HL-60 (cell line): ENCODE measurements at regions not wholly inside any gene's neighbourhood (a gene's known extent, or its start where the extent isn't known, plus 50 kb on each side); places are given as distances from the start of the nearest gene placed in this dataset.
"Not testable (repeated sequence)": the region's sequence is repeated elsewhere in the genome, so short reads cannot be mapped to it uniquely, and the experiment has no call there.

Experiments
- DNase-seq, 2 experiments: peaks; one replicate each; pipeline ENCODE4 v3.0.0-alpha.2; 2010 to 2020; ENCODE audit warnings: low read depth in 1 of 2, low spot score in 1 of 2
- H3K27ac ChIP-seq: fragments of 250-450 bp; sonication (Bioruptor Pico); replicated peaks from 2 replicates; pipeline ENCODE4 v1.5.1; 2020; ENCODE audit warnings: mild to moderate bottlenecking, moderate library complexity
- H3K27me3 ChIP-seq: fragments of 250-450 bp; sonication (Bioruptor Pico); 2 replicates; pipeline ENCODE4 v1.5.1; 2021; ENCODE audit warnings: mild to moderate bottlenecking, moderate library complexity; ENCODE audit not compliant: insufficient read depth, poor library complexity, severe bottlenecking
- H3K4me3 ChIP-seq: replicated peaks from 2 replicates; pipeline ENCODE4 v1.5.1; 2011; ENCODE audit warnings: mild to moderate bottlenecking, control low read depth, low read length; ENCODE audit not compliant: insufficient read depth
- CTCF ChIP-seq: IDR thresholded peaks from one replicate; pipeline ENCODE4 v1.5.1; 2011; ENCODE audit warnings: low read length, control low read depth, inconsistent platforms; ENCODE audit not compliant: insufficient read depth
- GABPA ChIP-seq: IDR thresholded peaks from 2 replicates; pipeline ENCODE4 v1.6.1; 2012; ENCODE audit warnings: low read depth
- POLR2AphosphoS5 ChIP-seq: IDR thresholded peaks from 2 replicates; pipeline ENCODE4 v1.6.1; 2012; ENCODE audit warnings: low read depth
- REST ChIP-seq: IDR thresholded peaks from 2 replicates; pipeline ENCODE4 v1.6.1; 2012; ENCODE audit warnings: low read depth; ENCODE audit not compliant: insufficient replicate concordance
- SPI1 ChIP-seq: IDR thresholded peaks from 2 replicates; pipeline ENCODE4 v1.6.1; 2012; ENCODE audit warnings: low read depth, mild to moderate bottlenecking, borderline replicate concordance

GRCh38 chr18:34529358-34530335, 180.5 kb upstream of the DTNA start:
- no peak for DNase-seq
- Histone ChIP-seq H3K27ac (no peak overlapping the region), H3K27me3 (no peaks in the 10 kb centered on the region), H3K4me3 (no peak overlapping the region)
- no peak for TF ChIP-seq POLR2AphosphoS5
- TF ChIP-seq GABPA = no peak
- TF ChIP-seq SPI1 = no peak
- no peak for TF ChIP-seq REST

GRCh38 chr18:34531110-34531509, 179.0 kb upstream of the DTNA start:
- H3K4me3 ChIP-seq = no peak overlapping the region
- TF ChIP-seq REST = no peak
- TF ChIP-seq GABPA = no peak
- TF ChIP-seq CTCF = no peak
- no peak for TF ChIP-seq POLR2AphosphoS5
- TF ChIP-seq SPI1 = no peak
- no peak for DNase-seq
- H3K27me3 ChIP-seq = no peaks in the 10 kb centered on the region
- no peak overlapping the region for H3K27ac ChIP-seq

GRCh38 chr18:34534642-34535041, 175.5 kb upstream of the DTNA start:
- not testable (repeated sequence) for H3K4me3 ChIP-seq, H3K27ac ChIP-seq, DNase-seq, H3K27me3 ChIP-seq

- H3K4me3 ChIP-seq = no peak overlapping the region
- no peak for TF ChIP-seq SPI1
- TF ChIP-seq GABPA = no peak
- no peak for TF ChIP-seq CTCF
- TF ChIP-seq POLR2AphosphoS5 = no peak
- TF ChIP-seq REST = no peak
- H3K27ac ChIP-seq = no peak overlapping the region
- H3K27me3 ChIP-seq = no peaks in the 10 kb centered on the region
- no peak for DNase-seq
These were observed 169.2 kb upstream of the DTNA start for GRCh38 chr18:34540897-34541296.
